ENCODE measurements at regions not wholly inside any gene's neighbourhood (a gene's known extent, or its start where the extent isn't known, plus 50 kb on each side); places are given as distances from the start of the nearest gene placed in this dataset.

DNA sequence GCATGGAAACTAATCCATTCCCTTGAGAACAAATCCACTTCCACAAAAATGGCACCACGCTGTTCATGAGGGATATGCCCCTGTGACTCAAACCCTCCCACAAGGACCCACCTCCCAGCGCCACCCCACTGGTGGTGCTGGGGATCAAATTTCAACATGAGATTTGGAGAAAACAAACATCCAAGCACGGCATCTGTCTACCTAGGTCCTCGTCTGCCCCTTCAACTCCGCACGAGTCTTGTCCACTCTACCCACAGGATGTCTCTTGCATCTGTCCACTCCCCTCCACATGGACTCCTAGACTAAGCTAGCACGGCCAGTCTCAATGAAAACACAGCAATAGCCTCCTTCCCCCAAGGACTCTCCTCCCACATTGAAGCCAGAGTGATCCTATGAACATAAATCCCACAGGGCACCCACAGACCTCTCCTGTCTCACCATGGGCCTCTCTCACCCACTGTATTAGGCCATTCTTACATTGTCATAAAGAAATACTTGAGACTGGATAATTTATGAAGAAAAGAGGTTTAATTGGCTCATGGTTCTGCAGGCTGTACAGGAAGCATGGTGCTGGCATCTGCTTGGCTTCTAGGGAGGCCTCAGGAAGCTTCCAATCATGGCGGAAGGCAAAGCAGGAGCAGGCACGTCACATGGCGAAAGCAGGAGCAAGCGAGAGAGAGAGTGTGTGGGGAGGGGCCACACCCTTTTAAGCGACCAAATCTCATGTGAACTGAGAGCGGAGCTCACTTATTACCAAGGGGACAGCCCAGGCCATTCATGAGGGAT, 101.4 kb downstream of the TOMM20 start:
- no peak for ATAC-seq
- no peak for FAIRE-seq
- Histone ChIP-seq H3K4me3 (replicated peaks in 1 of 3; ENCODE audit: insufficient read depth in 1 of 3, low read depth in 2 of 3, low read length in 3 of 3) (no peak overlapping the region), H4K20me1 (ENCODE audit: insufficient read depth, low read length) (no peaks in the 10 kb centered on the region), H3K4me1 (ENCODE audit: insufficient read depth, low read length) (peaks cover 72% of the 10 kb centered on the region), H3K9me3 (ENCODE audit: low read length) (no peaks in the 10 kb centered on the region), H3K4me2 (ENCODE audit: low read depth, low read length) (no peak overlapping the region), H3K9ac (ENCODE audit: insufficient read depth, low read depth, low read length) (no peak overlapping the region), H3K36me3 (replicated peaks in 1 of 2; ENCODE audit: control insufficient read depth in 1 of 2, insufficient read depth in 2 of 2, low read length in 2 of 2) (no peaks in the 10 kb centered on the region), H2AFZ (ENCODE audit: low read length) (no peak overlapping the region), H3K27ac (ENCODE audit: extremely low read length, insufficient read depth, low read length) (no peak overlapping the region), H3K27me3 (ENCODE audit: control insufficient read depth in 1 of 2, insufficient read depth in 2 of 2, low read length in 2 of 2) (no peaks in the 10 kb centered on the region; a peak in 1 of 5 replicates), H3K79me2 (ENCODE audit: insufficient read depth, low read length) (no peaks in the 10 kb centered on the region)
- DNase-seq (ENCODE audit: low spot score), result no peak
- no peak for TF ChIP-seq KLF9 (CRISPR knock-in tag; IDR thresholded peaks at IDR 0.05; ENCODE audit: low read depth)
- TF ChIP-seq, protein P1, sequence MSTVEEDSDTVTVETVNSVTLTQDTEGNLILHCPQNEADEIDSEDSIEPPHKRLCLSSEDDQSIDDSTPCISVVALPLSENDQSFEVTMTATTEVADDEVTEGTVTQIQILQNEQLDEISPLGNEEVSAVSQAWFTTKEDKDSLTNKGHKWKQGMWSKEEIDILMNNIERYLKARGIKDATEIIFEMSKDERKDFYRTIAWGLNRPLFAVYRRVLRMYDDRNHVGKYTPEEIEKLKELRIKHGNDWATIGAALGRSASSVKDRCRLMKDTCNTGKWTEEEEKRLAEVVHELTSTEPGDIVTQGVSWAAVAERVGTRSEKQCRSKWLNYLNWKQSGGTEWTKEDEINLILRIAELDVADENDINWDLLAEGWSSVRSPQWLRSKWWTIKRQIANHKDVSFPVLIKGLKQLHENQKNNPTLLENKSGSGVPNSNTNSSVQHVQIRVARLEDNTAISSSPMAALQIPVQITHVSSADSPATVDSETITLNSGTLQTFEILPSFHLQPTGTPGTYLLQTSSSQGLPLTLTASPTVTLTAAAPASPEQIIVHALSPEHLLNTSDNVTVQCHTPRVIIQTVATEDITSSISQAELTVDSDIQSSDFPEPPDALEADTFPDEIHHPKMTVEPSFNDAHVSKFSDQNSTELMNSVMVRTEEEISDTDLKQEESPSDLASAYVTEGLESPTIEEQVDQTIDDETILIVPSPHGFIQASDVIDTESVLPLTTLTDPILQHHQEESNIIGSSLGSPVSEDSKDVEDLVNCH (CRISPR knock-in tag; IDR thresholded peaks at IDR 0.05), result no peak
- TF ChIP-seq IRF2 (CRISPR knock-in tag; IDR thresholded peaks at IDR 0.05), result no peak
- TF ChIP-seq ZNF776 (CRISPR knock-in tag; IDR thresholded peaks at IDR 0.05), result peak; percentile 76; the same call in 1 of the 2 replicates
- BruUV-seq (replicated peaks), result no TSS peak
- in situ Hi-C loops (cut with HindIII; ENCODE audit: extremely low pct_ligation_motif_present, low pct_unique_long_range_greater_than_20kb) (no loop called here), intact Hi-C loops (cut with micrococcal nuclease; ENCODE audit: unreplicated experiment) (no loop called here)
- ChIA-PET POLR2A (interaction anchor here (1.6 to 1.7 kb wide), 2 partner anchors 47 to 52 kb away, joined by 4 to 5 read pairs; no protein-coding TSS in a partner anchor), CTCF (ENCODE audit: low intra/inter-chr PET ratio, low total read pairs) (no interaction called here)
- 91% methylated on average over 13 of the region's 13 CpGs for WGBS (ENCODE audit: low lambda C conversion rate)

DNA sequence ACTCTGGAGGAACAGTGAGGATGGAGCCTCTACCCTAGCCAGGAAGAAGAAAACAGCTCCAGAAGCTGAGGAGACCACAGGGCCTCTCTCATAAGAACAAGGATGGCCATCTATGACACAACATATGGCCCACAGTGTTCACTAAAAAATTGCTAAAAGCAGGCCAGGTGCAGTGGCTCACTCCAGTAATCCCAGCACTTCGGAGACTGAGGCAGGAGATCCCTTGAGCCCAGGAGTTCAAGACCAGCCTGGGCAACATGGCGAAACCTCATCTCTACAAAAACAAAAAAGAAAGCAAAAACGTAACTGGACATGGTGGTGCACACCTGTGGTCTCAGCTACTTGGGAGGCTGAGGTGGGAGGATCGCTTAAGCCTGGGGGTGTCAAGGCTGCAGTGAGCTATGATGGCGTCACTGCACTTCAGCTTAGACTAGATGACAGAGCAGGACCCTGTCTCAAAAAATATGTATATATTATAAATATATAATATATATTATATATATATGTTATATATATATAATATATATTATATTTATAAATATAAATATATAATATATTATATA, 103.1 kb downstream of the TOMM20 start:
- no peaks in the 10 kb centered on the region for H3K9me3 ChIP-seq (ENCODE audit: low read length)
- H2AFZ ChIP-seq (ENCODE audit: low read length), result no peak overlapping the region
- H3K36me3 ChIP-seq (replicated peaks in 1 of 2; ENCODE audit: control insufficient read depth in 1 of 2, insufficient read depth in 2 of 2, low read length in 2 of 2), result no peaks in the 10 kb centered on the region
- H3K4me2 ChIP-seq (ENCODE audit: low read depth, low read length), result peak overlapping the region; percentile 29; the same call in 1 of the 2 replicates
- H3K27ac ChIP-seq (ENCODE audit: extremely low read length, insufficient read depth, low read length), result no peak overlapping the region
- POLR2A ChIA-PET, result interaction anchor here (1.2 to 2.2 kb wide), 6 partner anchors 16 to 50 kb away, joined by 3 to 10 read pairs (median 4); no protein-coding TSS in a partner anchor
- BruUV-seq (replicated peaks), result no TSS peak
- no peak overlapping the region for H3K4me3 ChIP-seq (replicated peaks in 1 of 3; ENCODE audit: insufficient read depth in 1 of 3, low read depth in 2 of 3, low read length in 3 of 3)
- in situ Hi-C loops (cut with HindIII; ENCODE audit: extremely low pct_ligation_motif_present, low pct_unique_long_range_greater_than_20kb) (no loop called here), intact Hi-C loops (cut with micrococcal nuclease; ENCODE audit: unreplicated experiment) (no loop called here)
- no peaks in the 10 kb centered on the region; a peak in 1 of 5 replicates for H3K27me3 ChIP-seq (ENCODE audit: control insufficient read depth in 1 of 2, insufficient read depth in 2 of 2, low read length in 2 of 2)
- no peaks in the 10 kb centered on the region for H4K20me1 ChIP-seq (ENCODE audit: insufficient read depth, low read length)
- peaks cover 79% of the 10 kb centered on the region for H3K4me1 ChIP-seq (ENCODE audit: insufficient read depth, low read length)
- CTCF ChIA-PET (ENCODE audit: low intra/inter-chr PET ratio, low total read pairs), result no interaction called here
- DNase-seq (ENCODE audit: low spot score) (no peak), FAIRE-seq (no peak), ATAC-seq (no peak)
- no peaks in the 10 kb centered on the region for H3K79me2 ChIP-seq (ENCODE audit: insufficient read depth, low read length)
- no peak overlapping the region for H3K9ac ChIP-seq (ENCODE audit: insufficient read depth, low read depth, low read length)
- 82% methylated on average over 5 of the region's 5 CpGs for WGBS (ENCODE audit: low lambda C conversion rate)
- TF ChIP-seq KDM4B (CRISPR knock-in tag; IDR thresholded peaks at IDR 0.05) (no peak), EEA1 (CRISPR knock-in tag; IDR thresholded peaks at IDR 0.05; ENCODE audit: borderline replicate concordance) (no peak), ZBTB21 (CRISPR knock-in tag; IDR thresholded peaks at IDR 0.05) (no peak), PAWR (CRISPR knock-in tag; IDR thresholded peaks at IDR 0.05; ENCODE audit: borderline replicate concordance) (no peak), NONO (IDR thresholded peaks at IDR 0.05) (no peak), NONO (CRISPR knock-in tag; conservative IDR thresholded peaks at IDR 0.05) (no peak), MIER3 (CRISPR knock-in tag; IDR thresholded peaks at IDR 0.05; ENCODE audit: borderline replicate concordance) (no peak), ZFP36 (IDR thresholded peaks at IDR 0.05; ENCODE audit: borderline replicate concordance, low read depth, low read length, partially characterized antibody) (no peak), NFE2L2 (IDR thresholded peaks at IDR 0.05; ENCODE audit: low read length) (no peak), ZNF20 (CRISPR knock-in tag; IDR thresholded peaks at IDR 0.05) (no peak), FOSL2 (CRISPR knock-in tag; IDR thresholded peaks at IDR 0.05) (no peak)
